ENCODE measurements at regions not wholly inside any gene's neighbourhood (a gene's known extent, or its start where the extent isn't known, plus 50 kb on each side); places are given as distances from the start of the nearest gene placed in this dataset.

DNA sequence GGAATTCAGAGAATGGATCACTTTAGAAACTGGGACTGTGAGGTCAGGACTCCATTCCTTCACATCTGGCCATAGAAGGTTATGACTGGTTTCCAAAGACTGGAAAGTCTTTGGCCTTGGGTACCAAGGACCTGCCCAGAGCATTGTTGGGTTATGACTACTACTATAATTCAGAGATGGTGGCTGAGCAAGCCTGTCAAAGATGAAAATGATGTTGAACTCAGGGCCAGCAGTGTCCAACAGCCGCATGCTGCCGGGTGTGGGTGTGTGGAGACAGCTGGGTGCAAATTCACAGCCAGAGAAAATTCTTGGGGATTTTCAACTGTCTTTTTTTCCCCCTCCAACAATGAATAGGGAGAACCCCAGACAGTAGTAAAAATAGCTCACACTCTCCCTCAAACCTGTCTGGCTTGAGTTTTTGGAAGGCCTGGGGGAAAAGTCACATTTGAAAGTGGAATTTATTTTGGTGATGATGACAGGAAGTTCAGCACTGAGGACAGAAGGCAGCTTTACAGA is 166.8 kb upstream of the NCAM1 start:
- no peak for DNase-seq

DNA sequence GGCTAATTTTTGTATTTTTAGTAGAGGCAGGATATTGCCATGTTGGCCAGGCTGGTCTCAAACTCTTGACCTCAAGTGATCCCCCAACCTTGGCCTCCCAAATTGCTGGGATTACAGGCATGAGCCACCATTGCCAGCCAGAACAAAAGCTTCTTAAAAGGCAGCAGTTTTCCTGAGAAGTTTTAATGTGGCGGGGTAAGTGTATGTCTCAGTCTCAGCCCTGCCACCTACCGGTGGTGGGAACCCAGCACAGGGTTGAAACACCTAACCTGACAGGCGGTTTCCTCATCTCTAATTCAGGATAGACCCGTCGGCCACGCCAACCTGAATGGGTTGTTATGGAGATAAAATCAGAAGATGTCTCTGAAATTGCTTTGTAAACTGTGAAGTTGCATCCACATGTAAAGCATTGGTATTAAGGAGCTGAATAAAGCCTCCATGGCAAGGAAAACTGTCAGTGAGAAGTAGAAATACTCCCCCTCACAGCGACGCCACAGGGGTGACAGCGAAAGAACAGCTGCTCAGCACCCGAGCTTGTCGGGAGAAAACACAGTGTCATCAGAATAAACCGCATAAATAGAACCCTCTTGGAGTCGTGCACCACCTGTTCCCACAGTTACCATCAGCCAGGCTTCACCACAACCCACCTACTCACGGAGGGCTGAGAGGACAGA is 165.9 kb upstream of the NCAM1 start:
- DNase-seq = peak; percentile 27

DNA sequence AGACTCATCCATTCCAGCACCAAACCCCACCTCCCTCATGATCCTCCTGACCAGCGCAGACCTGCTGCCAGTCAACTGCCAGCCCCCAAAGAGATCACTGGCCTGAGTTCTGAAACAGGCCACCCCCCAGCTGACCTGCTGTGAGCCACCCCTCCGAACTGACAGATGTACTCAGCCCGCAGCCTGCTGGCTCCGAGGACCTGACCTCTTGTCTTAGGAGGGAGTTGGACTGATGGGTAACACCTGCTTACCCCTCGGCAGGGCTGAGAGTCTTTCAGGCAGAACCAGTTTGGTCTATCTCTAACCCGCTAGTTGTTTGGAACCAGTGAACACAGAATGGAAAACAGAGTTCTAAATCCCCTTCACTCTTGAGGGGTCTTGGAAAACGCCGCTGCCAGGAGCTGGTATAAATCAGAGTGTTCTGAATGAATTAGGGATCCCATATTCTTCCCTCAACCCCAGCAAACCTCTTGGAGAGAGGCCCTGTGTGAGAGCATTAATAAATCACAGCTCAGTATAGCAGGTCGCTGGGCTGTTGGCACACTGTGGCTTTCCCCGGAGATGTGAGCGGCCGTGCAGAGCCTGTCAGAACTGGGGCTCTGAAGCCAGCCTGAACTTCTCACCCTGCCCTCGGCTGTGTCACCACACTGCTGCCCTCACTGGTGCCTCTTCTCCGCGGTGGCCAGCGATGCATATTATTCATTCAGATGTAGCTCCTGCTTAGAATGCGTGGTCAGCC is 165.1 kb upstream of the NCAM1 start:
- DNase-seq = no peak

DNA sequence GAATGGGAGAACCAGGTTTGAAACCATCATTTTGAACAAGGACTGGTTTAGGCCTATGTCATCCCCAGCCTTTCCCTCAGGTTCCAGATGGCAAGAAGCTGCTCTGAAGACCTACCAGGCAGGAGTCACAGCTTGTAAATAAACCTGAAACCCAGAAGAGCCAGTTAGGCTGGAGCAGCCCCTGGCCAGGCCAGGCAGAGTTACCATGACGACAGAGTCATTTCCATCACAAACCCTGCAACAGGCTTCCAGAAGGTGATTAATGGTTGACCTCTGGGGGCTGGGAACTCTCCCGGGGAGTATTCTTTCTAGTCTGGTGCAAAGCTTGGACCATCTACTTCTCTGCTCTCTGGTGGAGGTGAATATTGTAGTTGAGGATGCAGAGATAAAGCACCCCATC is 164.1 kb upstream of the NCAM1 start:
- DNase-seq = no peak

DNA sequence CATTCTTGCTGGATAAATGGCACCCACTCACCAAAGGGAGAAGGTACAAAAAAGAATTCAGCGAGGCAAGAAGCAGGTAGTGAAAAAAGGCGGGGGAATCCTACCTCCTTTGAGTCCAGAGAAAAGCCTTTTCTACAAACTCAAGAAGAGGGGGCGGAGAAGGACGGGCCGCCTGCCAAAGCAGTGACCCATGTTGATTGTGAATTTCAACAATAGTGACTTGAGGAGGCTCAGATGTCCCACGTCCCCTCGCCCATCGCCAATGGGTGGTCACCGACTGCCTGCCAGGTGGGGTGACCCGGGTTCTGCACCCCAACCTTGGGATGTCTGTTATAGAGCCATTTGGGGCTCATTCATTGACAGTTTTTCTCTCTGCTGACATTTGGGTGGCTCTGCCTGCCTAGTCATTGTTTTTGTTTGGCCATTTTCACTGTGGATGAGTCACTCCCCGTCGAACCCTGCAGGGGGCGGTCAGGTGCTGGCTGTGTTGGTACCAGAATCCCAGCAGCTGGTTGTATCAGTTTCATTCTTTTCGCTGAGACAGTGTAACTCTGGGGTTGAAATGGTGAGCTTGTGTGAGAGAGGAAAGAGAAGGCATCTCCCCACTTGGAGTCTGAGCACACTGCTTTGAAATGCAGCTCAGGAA is 163.4 kb upstream of the NCAM1 start:
- peak; percentile 6 for DNase-seq

DNA sequence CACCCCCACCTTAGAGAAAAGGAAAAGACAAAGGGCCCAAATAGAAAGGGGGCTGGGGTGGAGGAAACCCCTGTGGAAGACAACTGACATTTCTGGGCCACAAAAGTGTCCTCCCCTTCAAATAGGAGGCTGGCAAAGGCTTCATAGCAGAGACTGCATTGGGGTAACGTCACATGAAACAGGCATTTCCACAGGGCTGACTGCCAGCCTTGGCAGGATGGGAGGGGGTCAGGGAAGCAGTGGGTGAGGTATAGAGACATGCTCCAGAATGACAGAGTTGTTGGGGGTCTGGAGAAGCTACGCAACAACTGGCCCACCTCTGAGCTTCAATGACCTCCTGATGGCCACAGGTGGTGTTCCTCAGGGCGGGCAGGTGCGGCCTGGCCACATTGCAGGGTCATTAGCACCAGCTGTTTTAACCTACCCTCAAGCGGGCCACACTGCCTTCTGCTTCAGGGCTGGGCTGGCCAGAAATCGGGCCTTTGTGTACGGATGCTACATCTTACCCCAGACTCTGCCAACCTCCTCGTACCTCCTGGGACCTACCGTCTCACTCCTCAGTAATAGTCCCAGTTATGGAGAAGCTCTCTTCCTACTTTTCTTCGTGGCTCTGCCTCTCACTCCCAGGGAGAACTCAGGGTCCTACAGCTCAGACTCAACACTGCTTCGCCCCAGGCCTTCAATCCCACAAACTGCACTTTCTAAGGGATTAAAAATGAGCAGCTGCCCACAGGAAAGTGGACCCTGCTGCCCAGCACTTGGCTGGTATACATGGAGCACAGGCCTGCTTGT is 160.0 kb upstream of the NCAM1 start:
- no peak for DNase-seq

DNA sequence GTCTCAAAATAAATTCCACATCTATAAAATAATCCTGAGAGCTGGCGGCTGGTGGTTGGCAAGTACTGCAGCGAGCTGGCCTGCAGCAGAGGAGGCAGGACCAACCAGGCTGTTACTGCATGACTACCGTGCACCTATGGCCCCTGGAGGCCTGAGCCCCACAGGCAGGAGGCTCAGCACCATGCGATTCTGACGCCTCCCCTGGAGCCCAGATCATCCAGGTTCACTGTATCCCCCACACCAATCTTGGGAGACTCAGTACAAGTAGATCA is 159.5 kb upstream of the NCAM1 start:
- no peak for DNase-seq

DNA sequence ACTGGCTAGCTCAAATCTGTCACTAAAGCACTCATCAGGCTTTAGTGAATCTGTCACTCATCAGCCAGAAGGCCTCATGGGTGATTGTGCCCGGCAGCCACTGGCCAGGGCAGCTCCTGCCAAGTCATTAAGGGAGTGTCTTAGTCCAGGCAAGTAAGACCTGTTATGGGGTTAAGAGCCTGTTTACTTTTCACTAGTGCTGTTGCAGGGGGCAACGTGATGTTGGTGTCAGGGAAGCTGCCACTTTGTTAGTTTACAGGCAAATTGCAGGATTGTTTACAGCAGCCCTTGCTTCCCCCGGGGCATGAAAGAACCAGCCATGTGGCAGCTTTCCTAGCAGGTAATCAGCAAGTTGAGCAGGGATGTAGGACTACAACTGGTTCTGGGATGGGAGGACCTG is 155.6 kb upstream of the NCAM1 start:
- no peak for DNase-seq

DNA sequence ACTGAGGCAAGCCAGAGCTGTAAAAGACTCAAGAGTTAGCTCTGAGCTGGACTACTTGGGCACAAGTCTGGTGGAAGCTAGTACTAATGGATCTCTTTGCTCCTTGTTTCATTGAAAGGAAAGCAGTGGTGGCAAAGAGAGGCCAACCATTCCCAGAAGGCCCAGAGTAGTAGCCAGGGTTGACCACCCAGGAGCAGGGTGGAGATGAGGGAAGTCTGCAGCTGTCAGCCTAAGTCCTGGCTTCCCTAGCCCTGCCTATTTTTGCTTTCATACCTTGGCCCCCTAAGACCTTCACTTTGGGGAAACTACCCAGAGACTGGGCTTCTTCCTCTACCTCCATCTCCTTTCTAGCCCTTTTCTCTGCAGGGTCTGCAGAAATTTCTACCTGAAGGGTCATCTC is 155.0 kb upstream of the NCAM1 start:
- no peak for DNase-seq

DNA sequence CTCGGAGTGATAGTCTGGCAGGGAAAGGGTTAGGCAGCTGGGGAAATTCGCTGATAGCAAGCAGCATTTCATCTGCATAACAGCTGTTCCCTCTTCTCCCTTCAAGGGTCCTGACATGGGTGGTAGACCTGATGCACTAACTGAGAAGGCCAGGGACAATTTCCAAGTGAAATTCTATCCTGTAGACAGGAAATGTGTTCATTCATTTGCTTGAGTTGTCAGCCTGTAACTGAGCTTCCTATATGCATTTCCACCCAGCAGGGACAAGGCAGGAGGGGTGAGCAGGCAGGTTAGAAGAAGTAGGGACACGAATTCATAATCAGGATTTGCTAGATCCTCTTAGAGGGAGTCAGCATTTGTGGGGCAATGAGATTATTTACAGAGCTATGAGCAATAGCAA is 154.3 kb upstream of the NCAM1 start:
- DNase-seq = no peak

DNA sequence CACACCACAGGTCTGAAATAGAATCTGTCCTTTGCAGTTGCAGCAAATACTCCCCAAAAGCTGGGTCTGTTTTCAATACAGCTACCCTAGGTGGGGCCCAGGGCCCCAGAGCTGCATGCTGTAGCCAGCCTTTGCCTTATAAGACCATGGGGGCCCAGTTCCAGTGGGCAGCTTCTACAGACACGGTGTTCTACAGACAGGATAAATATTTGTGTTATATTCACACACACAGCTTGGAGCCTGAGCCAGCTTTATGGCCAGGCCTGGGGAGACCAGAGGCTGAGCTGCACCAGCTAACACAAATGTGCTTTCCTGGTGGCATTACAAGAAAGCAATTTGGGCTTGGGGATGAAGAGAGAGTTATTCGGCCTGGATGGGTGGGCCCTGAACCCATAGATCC is 151.8 kb upstream of the NCAM1 start:
- no peak for DNase-seq

DNA sequence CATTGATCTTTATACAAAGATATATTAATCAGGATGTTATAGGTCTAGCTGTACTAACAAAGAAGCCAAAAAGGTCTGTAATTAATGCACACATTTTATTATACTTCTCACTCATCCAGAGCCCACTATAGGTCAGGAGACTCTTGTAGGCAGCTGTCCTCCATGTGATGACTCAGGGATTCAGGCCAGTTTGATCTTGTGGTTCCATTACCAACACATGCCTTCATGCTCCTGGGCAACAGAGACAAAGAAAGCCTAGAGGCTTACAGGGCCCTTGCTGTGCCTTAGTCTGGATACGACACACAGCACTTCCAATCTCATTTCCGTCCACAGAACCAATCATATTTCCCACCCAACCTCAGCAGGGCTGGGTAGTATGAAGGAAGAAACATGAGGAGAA is 150.3 kb upstream of the NCAM1 start:
- no peak for DNase-seq

DNA sequence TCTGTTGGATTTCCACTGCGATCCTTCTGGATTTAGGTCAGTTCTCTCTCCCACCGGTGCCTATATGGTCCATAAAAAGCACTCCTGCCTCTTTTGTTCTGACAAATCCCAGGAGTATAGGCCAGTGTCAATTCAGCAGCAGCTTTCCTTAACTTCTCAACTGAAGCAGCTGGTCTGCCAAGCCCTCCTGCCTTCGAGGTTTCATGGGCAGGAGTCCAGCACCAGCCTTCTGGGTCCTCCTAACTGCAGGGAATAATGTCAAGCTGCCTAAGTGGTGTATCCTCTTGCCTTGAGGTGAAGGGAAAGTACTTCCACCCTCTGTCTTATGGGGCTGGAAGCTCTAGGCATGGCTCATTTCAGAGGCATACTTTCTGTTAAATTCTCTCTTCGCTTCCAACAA is 149.4 kb upstream of the NCAM1 start:
- DNase-seq = no peak

DNA sequence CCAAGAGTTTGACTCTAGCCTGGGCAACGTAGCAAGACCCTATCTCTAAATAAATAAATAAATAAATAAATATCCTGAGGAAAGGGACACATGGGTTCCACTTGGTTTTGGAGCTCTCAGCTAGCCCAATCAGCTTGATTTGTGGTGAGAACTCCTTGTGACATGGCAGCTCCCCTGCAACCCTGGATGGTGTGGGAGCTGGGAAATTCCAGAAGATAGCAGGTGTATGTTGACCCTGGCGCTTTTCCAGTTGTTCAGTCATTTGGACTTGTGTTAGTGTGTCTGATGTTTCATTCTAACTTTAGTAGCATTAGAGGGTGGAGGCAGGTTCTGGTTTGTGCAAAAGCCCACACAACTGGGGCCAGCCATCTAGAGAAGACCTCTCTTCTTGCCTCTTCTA is 148.5 kb upstream of the NCAM1 start:
- no peak for DNase-seq

DNA sequence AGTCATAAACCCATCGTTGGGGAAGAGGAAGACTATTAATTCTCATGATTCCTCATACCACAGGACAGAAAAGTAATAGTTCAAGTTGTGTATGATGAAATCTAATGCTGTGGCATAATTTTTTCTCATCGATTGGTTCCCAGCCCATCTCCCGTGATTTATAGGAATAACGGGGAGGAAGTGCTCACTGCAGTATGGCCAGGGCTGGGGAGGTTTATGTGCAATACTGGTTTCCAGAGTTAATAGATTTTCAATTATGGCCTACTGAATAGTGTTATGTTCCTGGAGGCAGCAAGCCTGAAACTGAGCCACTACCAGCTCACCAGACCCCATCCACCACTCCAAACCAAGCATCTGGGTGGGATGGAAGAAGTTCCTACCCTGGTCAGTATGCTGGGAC is 147.1 kb upstream of the NCAM1 start:
- DNase-seq = no peak

DNA sequence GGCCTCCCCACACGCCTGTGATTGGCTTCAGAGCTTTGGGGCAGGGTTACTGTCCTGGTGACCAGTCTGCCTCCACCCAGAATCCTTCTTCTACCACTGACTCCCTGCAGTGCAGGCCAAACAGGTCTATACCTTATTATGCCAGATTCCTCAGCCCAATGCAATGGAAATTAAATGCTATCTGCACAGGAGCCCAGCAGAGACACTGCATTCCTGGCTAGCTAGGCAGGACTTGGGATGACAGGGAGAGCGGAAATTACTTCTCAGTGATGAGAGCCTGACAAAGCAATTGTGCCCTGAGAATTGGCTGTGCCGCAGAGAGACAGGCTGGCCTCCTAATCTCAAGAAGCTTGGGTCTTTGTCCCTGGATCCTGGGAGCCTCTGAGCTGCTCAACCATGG is 143.8 kb upstream of the NCAM1 start:
- DNase-seq = no peak

DNA sequence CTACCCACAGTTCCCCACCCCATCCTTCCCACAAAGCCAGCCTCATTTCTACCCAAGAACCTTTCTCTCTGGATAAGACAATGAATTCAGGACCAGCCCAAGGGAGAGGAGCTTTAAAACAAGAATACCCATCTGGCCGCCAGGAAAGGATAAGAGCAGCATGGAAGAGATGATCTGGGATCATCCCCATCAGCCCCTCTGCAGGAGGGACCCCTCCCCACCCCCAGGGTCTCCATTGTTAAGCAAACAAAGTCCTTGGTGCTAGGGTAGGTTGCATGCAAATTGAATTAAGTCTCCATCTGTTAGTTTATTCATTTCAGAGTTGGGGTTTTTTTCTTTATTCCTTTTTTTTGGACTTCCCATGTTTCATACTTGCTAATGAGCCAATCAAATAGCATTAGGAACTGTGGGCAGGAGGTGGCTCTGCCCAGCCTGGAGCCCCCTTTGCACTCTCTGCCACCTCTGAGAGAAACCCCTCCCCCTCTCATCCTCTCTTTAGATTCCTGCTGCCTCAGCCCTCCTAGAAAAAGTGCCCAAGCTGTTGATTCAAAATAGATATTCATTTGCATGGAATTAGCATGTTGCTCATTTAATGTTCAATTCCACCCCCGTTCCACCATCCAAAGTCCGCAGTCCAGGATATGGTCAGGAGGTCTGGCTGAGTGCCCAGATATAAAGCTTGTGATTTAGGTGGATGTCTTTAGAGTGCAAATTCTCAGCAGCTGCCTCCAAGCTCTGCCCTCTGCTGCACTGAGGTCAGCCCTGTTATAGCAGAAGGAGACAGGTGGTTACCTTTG is 138.5 kb upstream of the NCAM1 start:
- DNase-seq = no peak

DNA sequence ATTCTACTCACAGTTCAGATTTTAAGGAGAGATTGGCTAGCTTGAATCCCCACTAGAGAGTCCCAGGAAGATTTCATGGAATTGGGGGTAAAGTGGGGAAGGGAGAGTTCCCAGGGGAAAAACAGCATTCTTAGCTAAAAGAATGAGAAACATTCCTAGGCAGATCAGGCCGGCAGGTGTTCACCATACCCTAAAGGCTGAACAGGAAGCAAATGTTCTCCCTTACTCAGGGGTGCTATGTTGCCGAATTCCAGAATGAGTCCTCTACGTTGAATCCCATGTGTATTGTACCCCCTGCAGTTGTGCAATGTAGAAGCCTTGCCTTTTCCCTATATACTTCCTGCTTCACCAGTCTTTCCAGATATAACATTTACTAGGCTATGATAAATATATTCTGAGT is 135.2 kb upstream of the NCAM1 start:
- DNase-seq = no peak

DNA sequence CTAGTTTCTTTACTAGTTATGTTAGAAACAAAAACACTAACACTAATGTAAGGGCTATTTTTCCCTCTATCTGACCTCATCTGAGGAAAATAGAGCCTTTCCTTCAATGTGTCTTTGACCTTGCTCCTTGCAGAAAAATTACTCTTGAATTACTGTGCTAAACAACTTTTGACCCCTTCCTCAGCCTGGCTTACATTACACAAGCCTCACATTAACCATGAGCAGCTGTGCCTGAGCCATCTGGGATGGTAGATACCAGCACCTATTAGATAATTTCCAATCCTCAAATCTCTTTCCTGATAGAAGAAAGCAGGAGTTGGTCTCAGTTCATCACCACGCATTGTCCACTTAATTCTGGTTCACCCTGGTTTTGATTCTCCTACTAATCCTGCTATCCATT is 134.4 kb upstream of the NCAM1 start:
- no peak for DNase-seq

DNA sequence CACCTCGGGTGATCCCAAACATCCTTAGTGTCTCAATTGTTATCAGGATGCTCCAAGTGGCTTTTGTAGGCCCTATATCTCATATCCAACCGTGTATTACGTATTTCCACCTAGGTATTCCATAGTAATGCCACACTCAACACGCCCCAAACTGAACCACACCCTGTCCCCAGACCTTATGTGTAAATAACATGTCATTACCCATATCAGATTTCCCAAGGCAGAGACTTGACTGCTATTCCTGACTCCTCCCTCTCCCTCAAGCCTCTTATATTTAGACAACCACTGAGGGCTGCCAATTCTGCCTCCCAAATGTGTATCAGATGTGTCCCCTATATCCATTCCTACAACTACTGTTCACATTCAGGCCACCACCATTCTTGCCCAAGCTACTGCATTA is 132.8 kb upstream of the NCAM1 start:
- no peak for DNase-seq

DNA sequence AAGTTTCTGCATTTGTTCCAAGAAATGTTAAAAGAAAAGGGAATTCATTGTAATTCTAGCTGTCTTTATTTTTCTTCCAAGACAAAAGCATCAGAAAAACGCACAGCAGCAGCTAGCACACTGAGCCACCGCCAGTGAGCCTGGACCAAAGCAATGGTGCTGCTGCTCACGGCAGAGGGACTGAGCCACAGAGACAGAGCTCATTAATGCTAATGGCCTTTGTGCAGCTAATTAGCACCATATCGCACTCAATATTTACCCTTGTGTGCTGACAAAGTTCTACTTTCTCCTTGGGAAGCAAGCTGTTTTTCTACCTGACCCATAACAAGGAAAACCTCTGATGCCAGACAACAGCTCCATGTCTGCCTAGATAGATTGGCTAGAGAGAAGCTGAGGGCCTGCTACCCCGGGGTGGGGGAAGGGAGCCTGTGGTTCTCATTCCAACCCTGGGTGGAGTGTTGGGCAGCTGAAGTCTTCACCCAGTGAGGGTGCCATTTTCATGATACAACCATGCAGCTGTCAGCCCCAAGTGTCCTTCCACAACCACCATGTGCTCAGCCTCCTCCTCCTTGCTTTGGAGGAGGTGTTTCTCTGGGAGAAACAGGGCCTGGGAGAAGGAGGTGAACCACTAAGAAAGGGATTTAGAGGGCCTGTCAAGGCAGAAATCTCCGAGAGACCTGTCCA is 131.1 kb upstream of the NCAM1 start:
- no peak for DNase-seq

DNA sequence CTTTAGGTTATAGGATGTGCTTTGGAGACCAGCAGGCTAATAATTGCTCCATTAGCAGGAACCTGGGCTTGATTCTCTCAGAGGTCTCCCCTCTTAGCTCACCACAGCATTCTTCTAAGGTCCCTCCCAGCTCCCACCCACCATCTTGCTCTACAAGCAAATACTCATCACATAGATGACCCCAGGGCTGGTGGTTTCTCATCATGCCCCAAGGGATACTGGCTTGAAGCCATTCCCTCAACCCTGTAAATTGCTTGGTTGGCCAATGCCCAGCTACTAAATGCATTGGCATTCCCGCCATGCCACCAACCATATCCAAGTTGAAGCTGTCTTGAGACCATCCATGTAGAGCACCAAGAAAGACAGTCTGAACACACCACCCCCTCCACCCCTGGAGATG is 130.2 kb upstream of the NCAM1 start:
- DNase-seq = no peak
